Central memory CD8-positive, alpha-beta T cell (primary cell): ENCODE measurements at regions not wholly inside any gene's neighbourhood (a gene's known extent, or its start where the extent isn't known, plus 50 kb on each side); places are given as distances from the start of the nearest gene placed in this dataset.

Experiments
- ATAC-seq: fragments of 150-1000 bp; cut with Tn5 transposase; replicated peaks from 2 replicates; pipeline ENCODE4 v1.10.0; 2022; ENCODE audit warnings: mild to moderate bottlenecking, moderate FRiP score, moderate number of reproducible peaks; ENCODE audit not compliant: poor library complexity, severe bottlenecking; ENCODE audit errors: extremely low read depth
- DNase-seq, 2 donors: peaks; one replicate each; pipeline ENCODE4 v3.0.0; 2021; ENCODE audit warnings: low spot score in 2 of 2
- H3K27ac Mint-ChIP-seq: one replicate; pipeline ENCODE4 v1.8.0; 2022; ENCODE audit warnings: low read depth, mild to moderate bottlenecking, moderate library complexity, mixed read lengths
- H3K27me3 Mint-ChIP-seq: one replicate; pipeline ENCODE4 v1.8.0; 2022; ENCODE audit warnings: mixed read lengths
- H3K36me3 Mint-ChIP-seq: one replicate; pipeline ENCODE4 v1.8.0; 2022; ENCODE audit warnings: mild to moderate bottlenecking, moderate library complexity, mixed read lengths; ENCODE audit not compliant: insufficient read depth
- H3K4me1 Mint-ChIP-seq: one replicate; pipeline ENCODE4 v1.8.0; 2022; ENCODE audit warnings: mixed read lengths
- H3K4me3 Mint-ChIP-seq: one replicate; pipeline ENCODE4 v1.8.0; 2022; ENCODE audit warnings: mild to moderate bottlenecking, moderate library complexity, mixed read lengths
- H3K9me3 Mint-ChIP-seq: one replicate; pipeline ENCODE4 v1.8.0; 2022; ENCODE audit warnings: mixed read lengths

- no peaks in the 10 kb centered on the region for H3K36me3 Mint-ChIP-seq
- no peak for ATAC-seq
- peaks cover 12% of the 10 kb centered on the region for H3K27me3 Mint-ChIP-seq
- DNase-seq, result no peak
- H3K4me1 Mint-ChIP-seq, result no peaks in the 10 kb centered on the region
- peaks cover 6% of the 10 kb centered on the region for H3K9me3 Mint-ChIP-seq
- H3K4me3 Mint-ChIP-seq, result no peak overlapping the region
- H3K27ac Mint-ChIP-seq, result no peak overlapping the region
These were observed 149.3 kb upstream of the FOXN2 start for GRCh38 chr2:48165070-48165753.

GRCh38 chr2:48169141-48169592, 145.3 kb upstream of the FOXN2 start:
- no peak for ATAC-seq
- no peak for DNase-seq
- peaks cover 12% of the 10 kb centered on the region for H3K27me3 Mint-ChIP-seq
- H3K9me3 Mint-ChIP-seq, result peaks cover 6% of the 10 kb centered on the region
- no peaks in the 10 kb centered on the region for H3K4me1 Mint-ChIP-seq
- H3K4me3 Mint-ChIP-seq, result no peak overlapping the region
- no peak overlapping the region for H3K27ac Mint-ChIP-seq
- H3K36me3 Mint-ChIP-seq, result no peaks in the 10 kb centered on the region

- no peak for DNase-seq
- Mint-ChIP-seq H3K4me1 (no peaks in the 10 kb centered on the region), H3K27ac (no peak overlapping the region), H3K4me3 (no peak overlapping the region), H3K36me3 (no peaks in the 10 kb centered on the region), H3K27me3 (peaks cover 15% of the 10 kb centered on the region), H3K9me3 (peaks cover 6% of the 10 kb centered on the region)
- ATAC-seq, result no peak
These were observed 144.2 kb upstream of the FOXN2 start for GRCh38 chr2:48170281-48170680.

- Mint-ChIP-seq H3K4me1 (no peaks in the 10 kb centered on the region), H3K27ac (no peak overlapping the region), H3K4me3 (no peak overlapping the region), H3K36me3 (no peaks in the 10 kb centered on the region), H3K9me3 (no peaks in the 10 kb centered on the region), H3K27me3 (peaks cover 19% of the 10 kb centered on the region)
- DNase-seq (no peak), ATAC-seq (no peak)
These were observed 141.3 kb upstream of the FOXN2 start for GRCh38 chr2:48173141-48173540.

GRCh38 chr2:48174503-48174902, 140.0 kb upstream of the FOXN2 start:
- Mint-ChIP-seq H3K36me3 (no peaks in the 10 kb centered on the region), H3K27ac (no peak overlapping the region), H3K4me3 (no peak overlapping the region), H3K9me3 (no peaks in the 10 kb centered on the region), H3K4me1 (no peaks in the 10 kb centered on the region), H3K27me3 (peaks cover 19% of the 10 kb centered on the region)
- DNase-seq, result no peak
- ATAC-seq, result no peak

- no peak for DNase-seq
- no peaks in the 10 kb centered on the region for H3K4me1 Mint-ChIP-seq
- H3K9me3 Mint-ChIP-seq, result no peaks in the 10 kb centered on the region
These were observed 139.2 kb upstream of the FOXN2 start for GRCh38 chr2:48175254-48175653.

GRCh38 chr2:48175656-48176055, 138.8 kb upstream of the FOXN2 start:
- H3K27me3 Mint-ChIP-seq, result peaks cover 19% of the 10 kb centered on the region
- no peak overlapping the region for H3K27ac Mint-ChIP-seq
- no peak overlapping the region for H3K4me3 Mint-ChIP-seq
- no peaks in the 10 kb centered on the region for H3K9me3 Mint-ChIP-seq
- H3K4me1 Mint-ChIP-seq, result no peaks in the 10 kb centered on the region
- H3K36me3 Mint-ChIP-seq, result no peaks in the 10 kb centered on the region
- ATAC-seq (no peak), DNase-seq (no peak)

More at GRCh38 chr2:48175254-48175653, 139.2 kb upstream of the FOXN2 start:
- Mint-ChIP-seq H3K4me3 (no peak overlapping the region), H3K27ac (no peak overlapping the region), H3K27me3 (peaks cover 19% of the 10 kb centered on the region), H3K36me3 (no peaks in the 10 kb centered on the region)
- no peak for ATAC-seq

- H3K4me1 Mint-ChIP-seq, result no peaks in the 10 kb centered on the region
- H3K27me3 Mint-ChIP-seq, result peaks cover 19% of the 10 kb centered on the region
- H3K9me3 Mint-ChIP-seq, result no peaks in the 10 kb centered on the region
- DNase-seq (no peak), ATAC-seq (no peak)
- H3K27ac Mint-ChIP-seq, result no peak overlapping the region
- H3K4me3 Mint-ChIP-seq, result no peak overlapping the region
- no peaks in the 10 kb centered on the region for H3K36me3 Mint-ChIP-seq
These were observed 137.6 kb upstream of the FOXN2 start for GRCh38 chr2:48176876-48177275.

GRCh38 chr2:48178611-48179010, 135.9 kb upstream of the FOXN2 start:
- Mint-ChIP-seq H3K27ac (no peak overlapping the region), H3K36me3 (no peaks in the 10 kb centered on the region), H3K4me3 (no peak overlapping the region), H3K4me1 (no peaks in the 10 kb centered on the region), H3K9me3 (no peaks in the 10 kb centered on the region), H3K27me3 (peaks cover 19% of the 10 kb centered on the region)
- no peak for ATAC-seq
- DNase-seq, result no peak

- no peaks in the 10 kb centered on the region for H3K36me3 Mint-ChIP-seq
- peaks cover 13% of the 10 kb centered on the region for H3K27me3 Mint-ChIP-seq
- ATAC-seq (no peak), DNase-seq (no peak)
- H3K4me1 Mint-ChIP-seq, result no peaks in the 10 kb centered on the region
- H3K9me3 Mint-ChIP-seq, result no peaks in the 10 kb centered on the region
- no peak overlapping the region for H3K27ac Mint-ChIP-seq
- no peak overlapping the region for H3K4me3 Mint-ChIP-seq
These were observed 133.9 kb upstream of the FOXN2 start for GRCh38 chr2:48180557-48180956.

- no peak for ATAC-seq
- no peak overlapping the region for H3K27ac Mint-ChIP-seq
- no peak for DNase-seq
- H3K27me3 Mint-ChIP-seq, result no peaks in the 10 kb centered on the region
- H3K4me3 Mint-ChIP-seq, result no peak overlapping the region
- H3K9me3 Mint-ChIP-seq, result no peaks in the 10 kb centered on the region
- no peaks in the 10 kb centered on the region for H3K4me1 Mint-ChIP-seq
- H3K36me3 Mint-ChIP-seq, result no peaks in the 10 kb centered on the region
These were observed 131.2 kb upstream of the FOXN2 start for GRCh38 chr2:48183276-48183675.

GRCh38 chr2:48183991-48184390, 130.5 kb upstream of the FOXN2 start:
- H3K27me3 Mint-ChIP-seq, result no peaks in the 10 kb centered on the region
- H3K36me3 Mint-ChIP-seq, result no peaks in the 10 kb centered on the region
- no peak overlapping the region for H3K27ac Mint-ChIP-seq
- no peak for DNase-seq
- H3K4me3 Mint-ChIP-seq, result no peak overlapping the region
- H3K4me1 Mint-ChIP-seq, result no peaks in the 10 kb centered on the region
- no peak for ATAC-seq
- H3K9me3 Mint-ChIP-seq, result no peaks in the 10 kb centered on the region

GRCh38 chr2:48187503-48187902, 127.0 kb upstream of the FOXN2 start:
- no peak overlapping the region for H3K4me3 Mint-ChIP-seq
- H3K36me3 Mint-ChIP-seq, result no peaks in the 10 kb centered on the region
- no peaks in the 10 kb centered on the region for H3K9me3 Mint-ChIP-seq
- no peak for DNase-seq
- H3K27me3 Mint-ChIP-seq, result no peaks in the 10 kb centered on the region
- no peak overlapping the region for H3K27ac Mint-ChIP-seq
- ATAC-seq, result no peak
- H3K4me1 Mint-ChIP-seq, result no peaks in the 10 kb centered on the region
